Esophagus squamous epithelium (tissue), 5 donors: ENCODE measurements at regions not wholly inside any gene's neighbourhood (a gene's known extent, or its start where the extent isn't known, plus 50 kb on each side); places are given as distances from the start of the nearest gene placed in this dataset.

ENCODE experiments used
- DNase-seq: peaks from one replicate; lab custom pipeline; 2025; lab: John Stamatoyannopoulos, UW
- H3K27ac ChIP-seq, 4 donors: fragments of 200-600 bp; sonication (generic); one replicate each; pipeline ENCODE4 v1.5.1; 2016 to 2019; ENCODE audit warnings: mild to moderate bottlenecking in 1 of 4
- H3K27me3 ChIP-seq, 4 donors: fragments of 200-600 bp; sonication (generic); 1 replicate in 3 of 4; 2 replicates in 1 of 4; pipeline versions ENCODE4 v1.5.1 to v1.6.0; 2017 to 2021; ENCODE audit warnings: antibody characterized with exemption in 1 of 4
- H3K36me3 ChIP-seq, 3 donors: fragments of 200-600 bp; sonication (generic); one replicate each; pipeline ENCODE4 v1.5.1; 2016 to 2019
- H3K4me1 ChIP-seq, 3 donors: fragments of 200-600 bp; sonication (generic); one replicate each; pipeline ENCODE4 v1.5.1; 2017 to 2019
- H3K4me3 ChIP-seq, 4 donors: fragments of 200-600 bp; sonication (generic); 1 replicate in 3 of 4; 2 replicates in 1 of 4; pipeline ENCODE4 v1.5.1; 2016 to 2019; ENCODE audit warnings: mild to moderate bottlenecking in 2 of 4, moderate library complexity in 1 of 4
- H3K9me3 ChIP-seq, 3 donors: fragments of 200-600 bp; sonication (generic); one replicate each; pipeline ENCODE4 v1.5.1; 2016 to 2019
- CTCF ChIP-seq, 6 experiments: fragments of 450-650 bp in 4 of 6; fragments of 200-600 bp in 2 of 6; sonication (generic) in 2 of 6; IDR thresholded peaks; one replicate each; pipeline ENCODE4 v1.5.1; 2016 to 2019; ENCODE audit warnings: antibody characterized with exemption in 6 of 6, mild to moderate bottlenecking in 4 of 6, moderate library complexity in 4 of 6
- POLR2A ChIP-seq, 4 donors: fragments of 450-650 bp; IDR thresholded peaks; one replicate each; pipeline ENCODE4 v1.6.1; 2017; ENCODE audit warnings: antibody characterized with exemption in 4 of 4, mild to moderate bottlenecking in 4 of 4, moderate library complexity in 3 of 4
- WGBS, 2 donors: methylation state at CpG; one replicate each; pipeline ENCODE4 v1.1.5; 2018; 5-methylcytosine and 5-hydroxymethylcytosine counted together
- intact Hi-C: fragments of 100-400 bp; cut with DNase I; formaldehyde crosslinking; loops from one replicate; pipeline ENCODE4 v1.15.0; 2022
- donor health status: DM: yes; HTN: yes; CAD: no.

DNA sequence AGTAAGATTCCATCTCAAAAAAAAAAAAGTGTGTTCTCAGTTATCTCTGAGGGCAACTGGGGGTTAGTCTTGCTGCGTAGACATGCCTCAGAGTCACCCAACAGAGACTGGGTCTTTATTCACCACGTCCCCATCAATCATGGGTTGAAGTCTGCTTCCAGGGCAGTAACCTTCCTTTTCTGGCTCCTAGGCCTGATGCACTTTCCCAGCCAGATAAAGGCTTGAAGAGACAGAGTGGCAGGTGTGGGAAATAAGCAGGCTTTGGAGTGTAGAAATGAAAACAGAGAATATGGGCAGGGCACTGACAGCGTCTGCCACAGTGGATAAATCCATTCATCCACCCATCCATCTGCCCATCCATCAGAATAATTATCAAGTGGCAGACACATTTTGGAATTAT lies 134.1 kb upstream of the LGALSL start:
- Histone ChIP-seq H3K9me3 (no peaks in the 10 kb centered on the region), H3K27me3 (no peaks in the 10 kb centered on the region), H3K4me3 (no peak overlapping the region), H3K4me1 (peaks cover 0 to 5% (median 0%) of the 10 kb centered on the region in 3 donors), H3K36me3 (no peaks in the 10 kb centered on the region), H3K27ac (no peak overlapping the region)
- WGBS, 2 donors: 94% methylated on average over 3 of the region's 3 CpGs
- intact Hi-C loops: loop anchor here (10.0 kb wide), 2 partner anchors 175 to 265 kb away; partner anchors contain the start of gene PELI1
- no peak for TF ChIP-seq CTCF (IDR thresholded peaks at IDR 0.05)
- no peak for TF ChIP-seq POLR2A (IDR thresholded peaks at IDR 0.05)
- DNase-seq: no peak

DNA sequence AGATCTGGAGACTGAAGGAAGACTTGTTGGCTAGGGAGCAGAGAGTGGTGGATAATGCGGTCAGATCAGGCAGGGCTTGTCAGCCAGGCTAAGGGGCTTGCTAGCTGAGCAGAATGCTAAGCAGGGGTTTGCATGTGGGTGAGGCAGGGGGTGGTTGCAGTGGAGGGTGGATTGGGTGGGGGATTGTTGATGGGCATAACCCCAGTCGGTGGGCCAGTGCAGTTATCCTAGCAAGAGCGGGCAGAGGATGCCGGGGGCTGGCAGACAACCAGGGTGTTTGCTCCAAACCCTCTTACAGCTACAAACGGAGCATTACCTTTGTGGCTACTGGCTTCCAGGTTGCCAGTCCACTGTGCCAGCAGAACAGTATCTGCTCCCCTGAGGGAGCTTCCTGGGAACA lies 131.5 kb upstream of the LGALSL start:
- H3K27ac ChIP-seq: no peak overlapping the region
- intact Hi-C loops: loop anchor here (10.0 kb wide), 2 partner anchors 178 to 268 kb away; partner anchors contain the start of gene PELI1
- H3K4me1 ChIP-seq: peaks cover 0 to 25% (median 0%) of the 10 kb centered on the region in 3 donors
- no peak for DNase-seq
- H3K9me3 ChIP-seq: no peaks in the 10 kb centered on the region
- H3K27me3 ChIP-seq: no peaks in the 10 kb centered on the region
- no peaks in the 10 kb centered on the region for H3K36me3 ChIP-seq
- TF ChIP-seq CTCF (IDR thresholded peaks at IDR 0.05): no peak
- TF ChIP-seq POLR2A (IDR thresholded peaks at IDR 0.05): no peak
- WGBS, 2 donors: 77 to 86% methylated on average over 5 of the region's 5 CpGs
- H3K4me3 ChIP-seq: no peak overlapping the region

DNA sequence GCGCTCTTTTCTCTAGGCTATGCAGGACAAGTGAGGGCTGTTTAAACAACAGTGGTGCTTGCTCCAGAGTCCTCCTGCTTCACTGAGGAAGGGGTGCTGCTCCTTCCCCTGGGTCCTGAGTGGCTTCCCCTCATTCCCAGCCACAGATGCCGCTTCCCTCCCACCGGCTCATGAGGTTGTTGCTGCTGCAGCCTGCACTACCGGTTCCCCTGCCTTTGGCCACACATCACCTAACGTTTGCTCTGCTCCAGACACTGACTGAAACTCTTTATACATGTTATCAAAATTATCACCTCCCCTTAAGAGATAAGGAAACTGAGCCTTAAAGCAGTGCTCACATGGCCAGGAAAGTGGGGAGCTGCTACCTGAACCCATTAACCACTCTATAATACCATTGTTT lies 130.8 kb upstream of the LGALSL start:
- no peak for DNase-seq
- no peak for TF ChIP-seq POLR2A (IDR thresholded peaks at IDR 0.05)
- TF ChIP-seq CTCF (IDR thresholded peaks at IDR 0.05): no peak
- intact Hi-C loops: loop anchor here (10.0 kb wide), 2 partner anchors 178 to 268 kb away; partner anchors contain the start of gene PELI1
- 69 to 82% methylated on average over 5 of the region's 5 CpGs for WGBS, 2 donors
- no peak overlapping the region for H3K4me3 ChIP-seq
- no peak overlapping the region for H3K27ac ChIP-seq
- no peaks in the 10 kb centered on the region for H3K9me3 ChIP-seq
- H3K36me3 ChIP-seq: no peaks in the 10 kb centered on the region
- no peaks in the 10 kb centered on the region for H3K27me3 ChIP-seq
- H3K4me1 ChIP-seq: peaks cover 0 to 32% (median 6%) of the 10 kb centered on the region in 3 donors

DNA sequence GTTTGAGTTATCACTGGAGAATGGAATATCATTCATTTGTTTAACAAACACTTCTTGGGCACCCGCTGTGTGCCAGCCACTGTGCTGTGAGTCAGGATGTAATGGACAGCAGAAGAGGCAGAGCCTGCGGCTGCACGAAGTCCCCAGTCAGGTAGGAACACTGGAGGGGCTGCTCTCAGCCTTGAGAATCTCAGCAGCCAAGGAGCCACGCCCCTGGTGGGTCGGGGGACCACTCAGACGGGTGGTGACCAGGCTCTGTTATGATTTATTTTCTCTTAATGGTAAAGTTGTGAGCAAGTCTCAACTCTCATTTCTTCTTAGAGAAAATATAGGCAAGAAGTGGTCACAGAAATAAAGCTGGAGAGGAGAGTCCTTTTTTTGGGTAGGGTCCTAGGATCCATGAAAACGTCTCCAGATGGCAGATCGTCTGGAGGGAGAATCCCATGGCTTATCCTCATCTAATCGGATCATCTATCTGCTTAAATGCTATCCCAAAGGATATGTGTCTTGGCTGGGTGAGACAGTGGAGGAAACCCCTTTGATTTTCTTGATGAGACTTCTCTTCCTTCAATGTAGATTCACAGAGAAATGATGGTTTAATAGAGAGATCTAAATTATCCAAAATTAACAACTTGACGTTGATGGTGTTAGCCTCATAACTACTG lies 129.1 kb upstream of the LGALSL start:
- Histone ChIP-seq H3K36me3 (no peaks in the 10 kb centered on the region), H3K27me3 (no peaks in the 10 kb centered on the region), H3K9me3 (no peaks in the 10 kb centered on the region), H3K27ac (no peak overlapping the region), H3K4me1 (peaks cover 7 to 49% (median 12%) of the 10 kb centered on the region in 3 donors), H3K4me3 (no peak overlapping the region)
- intact Hi-C loops: loop anchor here (10.0 kb wide), 2 partner anchors 180 to 270 kb away; partner anchors contain the start of gene PELI1
- no peak for DNase-seq
- WGBS, 2 donors: 86% methylated on average over 10 of the region's 10 CpGs
- TF ChIP-seq CTCF (IDR thresholded peaks at IDR 0.05) (no peak), POLR2A (IDR thresholded peaks at IDR 0.05) (no peak)

- no peaks in the 10 kb centered on the region for H3K27me3 ChIP-seq
- H3K9me3 ChIP-seq: no peaks in the 10 kb centered on the region
- intact Hi-C loops: loop anchor here (10.0 kb wide), 2 partner anchors 181 to 271 kb away; partner anchors contain the start of gene PELI1
- peaks cover 13 to 55% (median 18%) of the 10 kb centered on the region in 3 donors for H3K4me1 ChIP-seq
- H3K4me3 ChIP-seq: no peak overlapping the region
- H3K36me3 ChIP-seq: no peaks in the 10 kb centered on the region
- TF ChIP-seq CTCF (IDR thresholded peaks at IDR 0.05): no peak
- TF ChIP-seq POLR2A (IDR thresholded peaks at IDR 0.05): no peak
- H3K27ac ChIP-seq: peak overlapping the region in 1 of 4 donors; percentile 0
- DNase-seq: no peak
Observed at GRCh38 chr2:64325477-64325851, 128.5 kb upstream of the LGALSL start.
